Gastroesophageal sphincter (tissue), 3 donors: ENCODE measurements at regions not wholly inside any gene's neighbourhood (a gene's known extent, or its start where the extent isn't known, plus 50 kb on each side); places are given as distances from the start of the nearest gene placed in this dataset.

Experiments
- EP300 ChIP-seq: sonication (generic); formaldehyde crosslinking; IDR thresholded peaks from one replicate; pipeline ENCODE4 v1.6.1; 2017; ENCODE audit warnings: antibody characterized with exemption, mild to moderate bottlenecking
- POLR2A ChIP-seq, 2 donors: fragments of 450-650 bp; IDR thresholded peaks; one replicate each; pipeline ENCODE4 v1.6.1; 2017; ENCODE audit warnings: antibody characterized with exemption in 2 of 2, mild to moderate bottlenecking in 2 of 2, moderate library complexity in 1 of 2
- POLR2AphosphoS5 ChIP-seq: sonication (generic); formaldehyde crosslinking; IDR thresholded peaks from one replicate; pipeline ENCODE4 v1.6.1; 2017; ENCODE audit warnings: antibody characterized with exemption
- TF ChIP-seq, protein P1 (sequence below), 4 experiments: fragments of 200-600 bp in 2 of 4; fragments of 450-650 bp in 2 of 4; sonication (generic) in 1 of 4; IDR thresholded peaks; one replicate each; pipeline ENCODE4 v1.5.1; 2017 to 2019; ENCODE audit warnings: antibody characterized with exemption in 4 of 4, mild to moderate bottlenecking in 2 of 4, moderate library complexity in 2 of 4

GRCh38 chr2:4591261-4591660, 887.9 kb downstream of the DCDC2C start:
- TF ChIP-seq, protein P1, sequence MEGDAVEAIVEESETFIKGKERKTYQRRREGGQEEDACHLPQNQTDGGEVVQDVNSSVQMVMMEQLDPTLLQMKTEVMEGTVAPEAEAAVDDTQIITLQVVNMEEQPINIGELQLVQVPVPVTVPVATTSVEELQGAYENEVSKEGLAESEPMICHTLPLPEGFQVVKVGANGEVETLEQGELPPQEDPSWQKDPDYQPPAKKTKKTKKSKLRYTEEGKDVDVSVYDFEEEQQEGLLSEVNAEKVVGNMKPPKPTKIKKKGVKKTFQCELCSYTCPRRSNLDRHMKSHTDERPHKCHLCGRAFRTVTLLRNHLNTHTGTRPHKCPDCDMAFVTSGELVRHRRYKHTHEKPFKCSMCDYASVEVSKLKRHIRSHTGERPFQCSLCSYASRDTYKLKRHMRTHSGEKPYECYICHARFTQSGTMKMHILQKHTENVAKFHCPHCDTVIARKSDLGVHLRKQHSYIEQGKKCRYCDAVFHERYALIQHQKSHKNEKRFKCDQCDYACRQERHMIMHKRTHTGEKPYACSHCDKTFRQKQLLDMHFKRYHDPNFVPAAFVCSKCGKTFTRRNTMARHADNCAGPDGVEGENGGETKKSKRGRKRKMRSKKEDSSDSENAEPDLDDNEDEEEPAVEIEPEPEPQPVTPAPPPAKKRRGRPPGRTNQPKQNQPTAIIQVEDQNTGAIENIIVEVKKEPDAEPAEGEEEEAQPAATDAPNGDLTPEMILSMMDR (IDR thresholded peaks at IDR 0.05): no peak
- no peak for TF ChIP-seq EP300
- no peak for TF ChIP-seq POLR2A (IDR thresholded peaks at IDR 0.05)
- no peak for TF ChIP-seq POLR2AphosphoS5
